NCI-H146 treated with DMSO at 0.1 percent for 48 hours (cell line): ENCODE measurements at regions not wholly inside any gene's neighbourhood (a gene's known extent, or its start where the extent isn't known, plus 50 kb on each side); places are given as distances from the start of the nearest gene placed in this dataset.

ENCODE experiments used
- DNase-seq: peaks from one replicate; lab custom pipeline; 2025; ENCODE audit not compliant: unreplicated experiment; lab: John Stamatoyannopoulos, UW

- no peak for DNase-seq
Observed at GRCh38 chr10:83248106-83248631, 891.1 kb upstream of the GHITM start.

DNA sequence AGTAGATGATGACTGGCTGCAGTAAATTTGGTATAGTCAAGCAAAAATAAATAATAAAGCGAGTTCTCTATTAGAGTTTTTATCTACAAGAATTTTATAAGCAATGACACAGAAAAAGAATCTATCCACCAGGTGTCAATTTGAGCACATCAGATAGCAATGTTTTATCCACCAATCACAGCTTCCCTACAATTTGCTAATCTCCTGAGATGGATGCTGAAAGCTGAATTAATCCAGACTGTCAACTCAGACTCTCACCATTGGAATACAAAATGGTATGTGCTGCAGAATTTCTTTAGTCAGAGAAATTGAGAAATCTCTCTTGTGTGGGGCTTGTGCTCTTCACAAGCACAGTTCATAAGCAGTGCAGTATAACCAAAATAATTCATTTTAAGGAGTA lies 888.9 kb upstream of the GHITM start:
- no peak for DNase-seq

GRCh38 chr10:83252169-83252568 lies 887.1 kb upstream of the GHITM start:
- DNase-seq: no peak

- DNase-seq: no peak
Observed at GRCh38 chr10:83252596-83252995, 886.7 kb upstream of the GHITM start.

DNA sequence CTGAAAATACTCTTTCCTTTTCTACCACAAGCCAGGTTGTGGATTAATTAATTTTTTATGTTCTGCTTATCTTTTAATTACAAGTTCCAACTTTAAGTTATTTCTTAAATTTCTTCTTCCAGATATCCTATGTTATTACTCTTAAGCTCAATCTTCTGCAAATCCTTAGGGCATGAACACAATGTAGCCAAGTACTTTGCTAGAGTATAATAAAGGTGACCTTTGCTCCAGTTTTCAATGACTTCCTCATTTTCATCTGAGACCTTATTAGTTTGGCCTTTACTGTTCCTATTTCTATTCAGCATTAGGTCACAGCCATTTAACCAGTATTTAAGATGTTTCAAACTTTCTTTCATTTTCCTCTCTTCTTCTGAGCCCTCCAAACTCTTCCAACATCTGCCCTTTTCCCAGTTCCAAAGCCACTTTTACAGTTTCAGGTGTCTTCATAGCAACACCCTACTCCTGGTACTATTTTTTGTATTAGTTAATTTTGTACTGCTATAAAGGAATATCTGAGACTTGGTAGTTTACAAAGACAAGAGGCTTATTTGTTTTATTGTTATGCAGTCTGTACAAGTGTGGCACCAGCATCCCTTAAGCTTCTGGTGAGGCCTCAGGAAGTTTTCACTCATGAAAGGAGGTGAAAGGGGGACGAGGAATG lies 886.2 kb upstream of the GHITM start:
- DNase-seq: no peak

DNA sequence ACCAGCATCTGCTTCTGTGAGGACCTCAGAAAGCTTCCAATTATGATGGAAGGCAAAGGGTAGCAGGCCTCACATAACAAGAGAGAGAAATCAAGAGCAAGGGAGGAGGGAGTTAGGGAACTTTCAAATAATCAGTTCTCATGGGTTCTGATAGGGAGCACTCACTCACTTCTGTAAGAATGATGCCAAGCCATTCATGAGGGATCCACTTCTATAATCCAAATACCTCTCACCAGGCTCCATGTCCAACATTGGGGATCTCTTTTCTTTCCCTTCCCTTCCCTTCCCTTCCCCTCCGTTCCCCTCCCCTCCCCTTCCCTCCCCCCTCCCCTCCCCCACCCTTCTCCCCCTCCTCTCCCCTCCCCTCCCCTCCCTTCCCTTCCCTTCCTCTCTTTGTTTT lies 884.6 kb upstream of the GHITM start:
- no peak for DNase-seq

- DNase-seq: no peak
Observed at GRCh38 chr10:83262434-83262833, 876.9 kb upstream of the GHITM start.

DNA sequence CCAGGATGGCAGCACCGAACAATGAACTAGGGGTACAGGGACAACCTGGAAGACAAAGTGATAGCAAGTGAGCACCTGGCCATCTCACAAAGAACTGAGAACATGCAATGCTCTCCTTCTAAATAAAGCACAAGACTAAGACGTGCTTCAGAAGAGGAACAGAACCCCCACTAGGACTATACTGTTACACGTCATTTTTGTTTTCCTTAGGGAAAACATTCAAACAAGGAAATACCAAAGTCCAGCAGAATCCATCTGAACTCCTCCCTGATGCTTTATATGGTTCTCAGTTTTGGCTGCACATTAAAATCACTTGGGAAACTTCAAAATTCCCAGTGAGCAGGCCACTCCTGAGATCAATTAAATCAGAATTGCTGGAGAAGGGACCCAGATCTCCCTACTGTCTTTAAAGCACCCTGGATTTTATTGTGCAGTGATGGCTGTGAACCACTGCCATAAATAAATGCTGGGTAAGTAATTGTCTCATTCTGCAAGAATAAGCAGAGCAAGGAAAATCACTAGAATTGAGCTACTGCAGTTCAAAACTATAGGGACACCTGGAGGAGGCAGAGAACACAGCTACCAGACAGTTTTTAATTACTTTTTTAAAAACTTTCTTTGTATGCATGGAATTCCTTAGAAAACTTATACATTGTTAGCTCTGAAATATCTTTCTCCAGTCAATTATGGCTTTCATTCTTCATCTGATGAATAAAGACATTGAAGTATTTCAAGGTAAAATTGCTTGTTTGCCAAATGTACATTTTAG lies 866.5 kb upstream of the GHITM start:
- no peak for DNase-seq

DNA sequence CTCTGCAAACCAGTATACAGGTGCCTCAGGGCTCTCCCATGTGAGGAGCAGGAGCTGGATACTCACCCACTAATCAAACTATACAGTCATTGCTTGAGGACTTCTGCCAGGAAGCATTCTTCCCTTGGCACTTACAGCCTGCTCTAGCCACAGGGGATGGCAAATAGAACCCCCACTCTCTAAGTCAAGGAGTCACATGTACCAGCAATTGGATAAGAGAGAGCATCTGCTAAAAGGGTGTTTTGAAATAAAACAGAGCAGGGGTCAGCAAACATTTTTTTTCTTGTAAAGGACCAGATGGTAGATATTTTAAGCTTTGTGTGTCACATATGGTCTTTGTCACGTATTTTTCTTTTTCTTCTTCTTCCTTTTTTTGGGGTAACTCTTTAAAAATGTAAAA lies 865.2 kb upstream of the GHITM start:
- no peak for DNase-seq

DNA sequence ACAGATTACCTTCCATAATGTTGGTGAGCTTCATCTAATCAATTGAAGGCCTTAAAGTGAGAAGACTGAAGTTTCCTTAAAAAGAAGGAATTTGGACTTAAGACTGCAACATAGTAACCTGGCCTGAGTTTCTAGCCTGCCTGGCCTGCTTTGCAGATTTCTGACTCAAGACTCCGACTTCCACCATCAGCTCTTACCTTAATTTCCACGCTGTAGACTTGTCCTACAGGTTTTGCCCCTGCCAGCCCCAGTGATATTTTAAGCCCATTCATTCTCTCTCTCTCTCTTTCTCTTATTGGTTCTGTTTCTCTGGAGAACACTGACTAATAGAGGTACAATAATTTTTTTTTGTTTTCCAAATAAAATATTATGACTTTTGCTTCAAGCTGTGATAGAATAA lies 862.3 kb upstream of the GHITM start:
- no peak for DNase-seq

DNA sequence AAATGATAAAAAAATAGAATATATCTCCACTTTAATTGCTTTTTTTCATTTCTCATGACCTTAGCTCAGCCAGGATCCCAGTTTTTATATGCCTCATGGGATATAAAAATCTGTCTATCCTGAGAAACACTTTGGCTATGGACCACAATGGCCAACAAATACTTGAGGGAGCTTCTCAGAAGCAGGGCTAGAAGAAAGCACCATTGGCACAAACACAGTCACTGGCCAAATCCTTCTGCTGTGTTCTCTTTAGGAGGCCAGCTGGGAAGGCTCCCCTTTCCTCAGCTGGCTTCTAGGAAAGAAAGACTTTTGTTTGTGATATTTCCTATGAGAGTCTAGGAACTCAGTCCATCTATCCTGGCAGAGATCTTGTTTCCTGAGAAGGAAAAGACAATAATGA lies 856.2 kb upstream of the GHITM start:
- no peak for DNase-seq

GRCh38 chr10:83287374-83287773 lies 851.9 kb upstream of the GHITM start:
- DNase-seq: no peak

GRCh38 chr10:83289373-83289772 lies 849.9 kb upstream of the GHITM start:
- no peak for DNase-seq

DNA sequence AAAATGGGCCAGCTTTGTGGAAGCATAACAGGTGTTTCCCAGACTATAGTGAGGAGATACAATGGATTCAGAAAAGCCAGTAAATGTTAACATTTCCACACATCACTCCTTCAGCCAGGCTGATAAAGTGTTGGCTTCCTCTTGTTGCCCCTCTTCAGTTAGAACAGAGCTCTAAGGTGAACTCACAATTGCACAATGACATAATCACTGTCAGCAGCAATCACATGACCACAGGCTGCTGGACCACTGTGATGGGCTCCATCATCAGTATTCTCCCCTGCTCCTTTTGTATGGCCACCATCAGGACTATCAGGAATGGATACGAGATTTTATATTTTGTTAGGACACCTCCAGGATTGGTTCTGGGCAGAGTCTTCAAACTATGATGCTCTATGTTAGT lies 849.4 kb upstream of the GHITM start:
- DNase-seq: no peak

DNA sequence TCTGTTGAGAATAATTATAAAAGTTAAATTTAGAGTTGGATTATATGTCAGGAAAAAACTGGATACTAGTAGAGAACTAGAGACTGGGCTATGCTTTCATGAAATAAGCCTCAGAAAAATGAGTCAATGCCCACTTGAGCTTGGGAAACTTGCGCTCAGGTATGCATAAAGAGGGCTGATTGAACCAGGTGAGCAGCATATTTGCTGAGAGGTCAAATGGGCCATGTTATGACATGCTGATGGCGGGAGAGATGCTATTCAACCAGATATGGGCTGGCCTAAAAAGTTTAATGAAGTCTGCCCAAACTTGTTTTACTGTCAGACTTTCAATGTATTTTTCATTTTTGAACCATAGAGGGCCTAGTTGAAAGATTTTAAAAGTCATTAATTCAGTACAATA lies 837.6 kb upstream of the GHITM start:
- DNase-seq: no peak

DNA sequence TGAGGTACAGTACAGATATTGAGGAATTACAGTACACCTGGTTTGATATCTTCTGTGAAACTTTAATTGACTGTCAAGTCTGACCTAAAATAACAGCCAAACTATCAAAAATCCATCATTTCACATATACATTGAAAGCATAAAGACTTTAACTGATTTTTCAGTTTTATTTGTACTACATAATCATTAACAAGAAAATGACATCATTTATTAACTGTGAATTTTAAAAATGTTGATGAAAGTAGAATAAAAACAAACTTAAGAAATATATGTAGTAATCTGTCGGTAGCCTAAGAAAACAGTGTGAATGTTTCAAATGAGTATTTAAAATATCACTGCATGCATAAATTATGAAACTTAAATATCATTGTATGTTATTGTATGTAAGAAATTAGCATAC lies 836.7 kb upstream of the GHITM start:
- no peak for DNase-seq

GRCh38 chr10:83310688-83311087 lies 828.6 kb upstream of the GHITM start:
- DNase-seq: no peak

DNA sequence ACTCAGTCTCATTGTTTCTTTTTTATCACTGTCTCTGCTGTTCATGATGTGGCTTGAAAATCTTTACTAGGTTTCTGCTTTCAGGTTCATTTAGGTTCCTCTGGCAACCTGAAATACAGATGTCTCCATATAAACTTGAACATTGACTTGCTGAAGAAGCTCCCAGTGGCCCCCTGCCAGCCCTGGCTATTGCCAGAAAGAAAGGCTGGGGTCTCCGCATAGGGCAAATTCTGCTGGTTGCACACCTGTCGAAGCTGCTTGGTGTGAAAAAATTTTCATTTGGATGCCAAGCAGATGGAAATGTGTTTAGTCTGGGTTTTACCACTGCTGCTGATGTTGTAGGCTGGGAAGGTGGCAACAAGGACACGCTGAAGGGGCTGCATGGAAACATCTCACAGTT lies 826.7 kb upstream of the GHITM start:
- DNase-seq: no peak

GRCh38 chr10:83332690-83333089 lies 806.6 kb upstream of the GHITM start:
- no peak for DNase-seq

DNA sequence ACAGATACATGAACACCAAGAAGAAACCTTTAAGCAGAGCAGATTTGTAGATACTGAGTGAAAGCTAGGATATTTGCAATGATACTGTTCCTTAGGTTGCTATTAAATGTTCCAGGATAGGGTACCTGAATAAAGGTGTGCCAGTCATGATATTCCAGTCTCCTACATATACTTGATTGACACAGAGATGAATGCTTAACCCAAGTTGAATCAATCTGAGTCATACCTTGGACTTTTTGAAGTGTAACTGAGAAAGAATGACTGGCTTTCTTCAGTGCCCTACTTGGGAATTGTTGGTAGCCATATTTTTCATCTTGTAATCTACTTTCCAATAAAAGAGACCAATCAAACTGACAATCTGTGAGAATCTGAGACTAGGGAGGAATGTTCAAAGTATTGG lies 805.7 kb upstream of the GHITM start:
- no peak for DNase-seq

- DNase-seq: no peak
Observed at GRCh38 chr10:83343676-83344075, 795.6 kb upstream of the GHITM start.

DNA sequence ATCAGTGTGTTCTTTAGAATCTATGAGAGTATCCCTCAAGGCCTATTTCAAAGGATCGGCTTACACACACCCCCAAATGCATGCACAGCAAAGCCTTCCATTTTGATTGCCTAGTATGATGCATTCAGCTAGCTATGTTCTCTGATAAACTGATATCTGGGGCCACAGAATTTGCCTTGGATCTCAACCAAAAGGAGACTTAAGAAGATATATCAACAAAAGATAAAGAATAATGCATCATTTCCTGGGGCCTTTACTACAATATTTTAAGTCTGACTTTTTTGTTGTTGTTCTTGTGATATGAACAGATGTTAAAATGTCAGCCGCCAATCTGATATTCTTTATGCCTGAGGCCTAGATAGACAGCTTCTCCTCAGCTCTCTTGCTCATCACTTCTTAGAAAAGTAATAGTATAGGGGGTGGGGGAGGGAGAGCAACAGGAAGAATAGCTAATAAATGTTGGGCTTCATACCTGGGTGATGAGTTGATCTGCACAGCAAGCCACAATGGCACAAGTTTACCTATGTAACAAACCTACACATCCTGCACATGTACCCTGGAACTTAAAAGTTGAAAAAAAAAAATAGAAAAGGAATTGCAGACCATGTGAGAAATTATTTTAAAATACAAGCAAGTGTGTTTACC lies 792.9 kb upstream of the GHITM start:
- DNase-seq: no peak
